ENCODE measurements at regions not wholly inside any gene's neighbourhood (a gene's known extent, or its start where the extent isn't known, plus 50 kb on each side); places are given as distances from the start of the nearest gene placed in this dataset.
"Not testable (repeated sequence)": the region's sequence is repeated elsewhere in the genome, so short reads cannot be mapped to it uniquely, and the experiment has no call there.

DNA sequence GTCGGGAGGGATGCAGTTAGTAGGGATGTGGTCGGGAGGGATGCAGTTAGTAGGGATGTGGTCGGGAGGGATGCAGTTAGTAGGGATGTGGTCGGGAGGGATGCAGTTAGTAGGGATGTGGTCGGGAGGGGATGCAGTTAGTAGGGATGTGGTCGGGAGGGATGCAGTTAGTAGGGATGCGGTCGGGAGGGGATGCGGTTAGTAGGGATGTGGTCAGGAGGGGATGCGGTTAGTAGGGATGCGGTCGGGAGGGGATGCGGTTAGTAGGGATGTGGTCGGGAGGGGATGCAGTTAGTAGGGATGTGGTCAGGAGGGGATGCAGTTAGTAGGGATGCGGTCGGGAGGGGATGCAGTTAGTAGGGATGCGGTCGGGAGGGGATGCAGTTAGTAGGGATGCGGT lies 96.2 kb downstream of the BDH1 start:
- H3K9me3 ChIP-seq (ENCODE audit: control insufficient read depth in 2 of 2, insufficient read depth in 1 of 2, low read depth in 1 of 2, low read length in 1 of 2); H3K36me3 ChIP-seq (ENCODE audit: control insufficient read depth in 2 of 2, insufficient read depth in 2 of 2, low read length in 1 of 2); H3K27ac ChIP-seq (ENCODE audit: low read depth in 2 of 2, low read length in 1 of 2); H3K4me3 ChIP-seq (ENCODE audit: low read depth in 1 of 2, low read length in 2 of 2); H3K27me3 ChIP-seq (ENCODE audit: control insufficient read depth in 1 of 2, insufficient read depth in 2 of 2, low read length in 2 of 2); H3K4me1 ChIP-seq (ENCODE audit: control insufficient read depth in 2 of 2, insufficient read depth in 2 of 2, low read length in 1 of 2): not testable (repeated sequence)
- 67 to 77% methylated on average over 19 of the region's 19 CpGs for WGBS, 2 donors

DNA sequence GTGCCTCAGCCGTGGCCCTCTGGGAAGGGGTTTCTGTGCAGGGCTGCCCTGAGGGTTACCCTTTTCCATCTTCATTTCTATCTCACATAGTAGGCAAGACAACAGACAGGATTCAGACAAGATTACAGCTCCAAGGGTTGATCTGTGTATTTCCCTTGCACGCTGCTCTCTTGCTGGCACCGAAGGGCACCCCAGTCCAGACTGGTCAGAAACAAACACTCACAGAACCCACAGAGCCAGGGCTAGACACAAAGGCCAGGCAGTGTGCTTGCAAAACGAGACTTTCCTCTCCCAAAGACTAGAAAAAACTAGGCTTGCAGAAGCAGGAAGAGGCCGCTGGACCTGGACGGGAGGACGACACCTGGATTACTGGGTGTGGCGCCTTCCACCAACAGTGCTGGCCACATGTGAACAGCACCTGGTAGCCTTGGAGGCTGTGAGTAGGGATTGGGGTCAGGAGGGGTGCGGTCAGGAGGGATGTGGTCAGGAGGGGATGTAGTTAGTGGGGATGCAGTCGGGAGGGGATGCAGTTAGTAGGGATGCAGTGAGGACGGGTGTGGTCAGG lies 96.8 kb downstream of the BDH1 start:
- Histone ChIP-seq H3K36me3 (ENCODE audit: control insufficient read depth in 2 of 2, insufficient read depth in 2 of 2, low read length in 1 of 2) (no peaks in the 10 kb centered on the region), H3K4me1 (ENCODE audit: control insufficient read depth in 2 of 2, insufficient read depth in 2 of 2, low read length in 1 of 2) (peaks cover 0 to 7% of the 10 kb centered on the region in 2 donors), H3K27ac (ENCODE audit: low read depth in 2 of 2, low read length in 1 of 2) (peak overlapping the region; percentile 53 to 66), H3K9me3 (ENCODE audit: control insufficient read depth in 2 of 2, insufficient read depth in 1 of 2, low read depth in 1 of 2, low read length in 1 of 2) (no peaks in the 10 kb centered on the region), H3K4me3 (ENCODE audit: low read depth in 1 of 2, low read length in 2 of 2) (no peak overlapping the region), H3K27me3 (ENCODE audit: control insufficient read depth in 1 of 2, insufficient read depth in 2 of 2, low read length in 2 of 2) (no peaks in the 10 kb centered on the region)
- WGBS, 2 donors: 74 to 76% methylated on average over 10 to 11 of the region's 11 CpGs

DNA sequence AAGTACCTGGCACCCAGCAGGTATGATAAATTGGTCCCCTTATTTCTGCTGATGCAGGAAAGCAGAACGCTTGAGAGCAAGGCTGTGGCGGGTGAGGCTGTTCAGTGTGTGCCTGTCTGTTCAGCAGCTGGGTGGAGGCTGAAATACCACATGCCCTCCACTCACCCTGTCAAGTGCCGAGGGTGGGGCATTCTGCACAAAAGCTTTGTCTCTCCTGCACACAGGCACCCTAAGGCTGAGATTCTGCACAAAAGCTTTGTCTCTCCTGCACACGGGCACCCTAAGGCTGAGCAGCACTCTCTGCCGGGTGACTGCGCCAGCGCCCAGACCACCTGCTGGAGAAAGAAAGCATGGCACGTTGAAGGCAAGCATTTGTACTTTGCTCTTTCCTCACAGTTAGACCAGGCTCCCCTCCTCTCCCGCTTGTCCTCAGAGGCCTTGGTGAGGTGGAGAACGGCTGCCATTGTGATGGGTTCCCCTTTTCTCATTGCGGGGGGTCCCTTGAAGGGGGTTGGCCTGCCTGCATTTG lies 97.5 kb downstream of the BDH1 start:
- 38 to 48% methylated on average over 11 of the region's 11 CpGs for WGBS, 2 donors
- Histone ChIP-seq H3K27me3 (ENCODE audit: control insufficient read depth in 1 of 2, insufficient read depth in 2 of 2, low read length in 2 of 2) (no peaks in the 10 kb centered on the region), H3K4me3 (ENCODE audit: low read depth in 1 of 2, low read length in 2 of 2) (no peak overlapping the region), H3K36me3 (ENCODE audit: control insufficient read depth in 2 of 2, insufficient read depth in 2 of 2, low read length in 1 of 2) (no peaks in the 10 kb centered on the region), H3K27ac (ENCODE audit: low read depth in 2 of 2, low read length in 1 of 2) (peak overlapping the region; percentile 53 to 66), H3K9me3 (ENCODE audit: control insufficient read depth in 2 of 2, insufficient read depth in 1 of 2, low read depth in 1 of 2, low read length in 1 of 2) (no peaks in the 10 kb centered on the region), H3K4me1 (ENCODE audit: control insufficient read depth in 2 of 2, insufficient read depth in 2 of 2, low read length in 1 of 2) (peaks cover 0 to 7% of the 10 kb centered on the region in 2 donors)

DNA sequence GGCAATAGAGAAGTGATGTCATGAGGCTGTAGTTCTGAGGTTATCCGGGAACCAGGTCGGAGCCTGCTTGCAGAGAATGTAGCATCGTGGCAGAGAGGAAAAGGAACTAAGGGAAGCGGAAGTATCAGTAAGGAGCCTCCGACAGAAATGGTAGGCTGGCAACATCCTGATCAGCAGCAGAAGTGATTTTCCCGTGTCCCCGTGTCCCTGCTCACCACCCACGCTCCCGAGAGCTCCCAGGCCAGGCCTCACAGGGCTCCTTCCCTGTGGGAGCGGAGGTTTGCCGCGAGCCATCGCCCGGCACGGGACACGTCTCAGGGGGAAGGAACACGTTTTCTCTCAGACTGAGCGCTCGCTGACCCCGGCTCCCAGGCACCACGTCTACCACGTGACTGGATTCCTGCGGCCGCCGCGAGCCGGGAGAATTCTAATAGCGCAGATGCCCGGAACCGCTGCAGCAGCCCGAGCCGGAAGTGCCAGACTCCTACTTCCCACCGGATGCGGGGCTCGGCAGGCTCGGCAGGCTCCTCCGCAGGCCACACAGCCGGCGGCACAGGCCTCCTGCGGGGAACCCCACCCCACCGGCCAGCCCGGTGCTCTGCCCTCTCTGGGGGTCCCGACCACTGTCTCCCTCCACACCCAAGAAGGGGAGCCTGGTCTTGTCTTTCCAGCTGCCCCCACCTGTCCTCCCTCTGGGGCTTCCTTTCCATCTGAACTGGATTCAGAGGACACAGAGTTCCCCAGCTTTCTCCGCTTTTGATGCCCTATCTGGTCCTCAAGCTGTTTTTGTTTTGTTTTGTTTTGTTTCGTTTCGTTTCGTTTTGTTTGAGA lies 99.3 kb downstream of the BDH1 start:
- 7 to 11% methylated on average over 39 to 47 of the region's 47 CpGs for WGBS, 2 donors
- H3K9me3 ChIP-seq (ENCODE audit: control insufficient read depth in 2 of 2, insufficient read depth in 1 of 2, low read depth in 1 of 2, low read length in 1 of 2): no peaks in the 10 kb centered on the region
- H3K4me1 ChIP-seq (ENCODE audit: control insufficient read depth in 2 of 2, insufficient read depth in 2 of 2, low read length in 1 of 2): peaks cover 0 to 7% of the 10 kb centered on the region in 2 donors
- peak overlapping the region; percentile 46 to 54 for H3K4me3 ChIP-seq (ENCODE audit: low read depth in 1 of 2, low read length in 2 of 2)
- peak overlapping the region; percentile 57 to 78 for H3K27ac ChIP-seq (ENCODE audit: low read depth in 2 of 2, low read length in 1 of 2)
- H3K36me3 ChIP-seq (ENCODE audit: control insufficient read depth in 2 of 2, insufficient read depth in 2 of 2, low read length in 1 of 2): no peaks in the 10 kb centered on the region
- no peaks in the 10 kb centered on the region for H3K27me3 ChIP-seq (ENCODE audit: control insufficient read depth in 1 of 2, insufficient read depth in 2 of 2, low read length in 2 of 2)

DNA sequence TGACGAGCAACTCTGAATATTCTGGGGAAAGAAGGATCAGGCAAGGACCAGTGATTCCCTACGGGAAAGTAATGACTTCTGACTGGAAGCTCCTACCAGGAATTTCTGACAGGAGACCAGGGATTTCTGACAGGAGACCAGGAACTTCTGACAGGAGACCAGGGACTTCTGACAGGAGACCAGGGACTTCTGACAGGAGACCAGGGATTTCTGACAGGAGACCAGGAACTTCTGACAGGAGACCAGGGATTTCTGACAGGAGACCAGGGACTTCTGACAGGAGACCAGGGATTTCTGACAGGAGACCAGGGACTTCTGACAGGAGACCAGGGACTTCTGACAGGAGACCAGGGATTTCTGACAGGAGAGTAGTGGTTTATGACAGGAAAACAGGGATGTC lies 100.9 kb downstream of the BDH1 start:
- H3K4me1 ChIP-seq (ENCODE audit: control insufficient read depth in 2 of 2, insufficient read depth in 2 of 2, low read length in 1 of 2); H3K4me3 ChIP-seq (ENCODE audit: low read depth in 1 of 2, low read length in 2 of 2); H3K9me3 ChIP-seq (ENCODE audit: control insufficient read depth in 2 of 2, insufficient read depth in 1 of 2, low read depth in 1 of 2, low read length in 1 of 2); H3K27me3 ChIP-seq (ENCODE audit: control insufficient read depth in 1 of 2, insufficient read depth in 2 of 2, low read length in 2 of 2); H3K27ac ChIP-seq (ENCODE audit: low read depth in 2 of 2, low read length in 1 of 2); H3K36me3 ChIP-seq (ENCODE audit: control insufficient read depth in 2 of 2, insufficient read depth in 2 of 2, low read length in 1 of 2): not testable (repeated sequence)
- 70 to 86% methylated on average over 2 of the region's 2 CpGs for WGBS, 2 donors

DNA sequence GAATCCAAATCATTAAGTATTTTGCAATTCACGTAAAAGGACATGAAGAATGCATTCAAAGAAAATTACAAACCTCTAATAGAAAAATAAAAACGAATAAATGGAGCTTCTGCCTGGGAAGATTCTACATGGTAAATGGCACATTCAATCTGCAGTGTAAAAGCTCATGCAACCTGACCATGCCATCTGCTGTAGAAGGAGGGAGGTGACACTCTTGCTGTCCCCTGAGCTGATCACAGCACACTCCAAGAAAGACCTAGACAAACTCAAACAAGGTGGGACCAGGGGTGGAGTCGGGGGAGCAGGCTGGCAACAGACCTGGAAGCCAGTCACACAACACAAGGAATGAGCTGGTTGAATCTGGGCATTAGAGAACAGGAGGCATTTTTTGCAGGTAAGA lies 101.8 kb downstream of the BDH1 start:
- WGBS, 2 donors: 46 to 58% methylated on average over 3 of the region's 3 CpGs
- no peaks in the 10 kb centered on the region for H3K9me3 ChIP-seq (ENCODE audit: control insufficient read depth in 2 of 2, insufficient read depth in 1 of 2, low read depth in 1 of 2, low read length in 1 of 2)
- no peak overlapping the region for H3K4me3 ChIP-seq (ENCODE audit: low read depth in 1 of 2, low read length in 2 of 2)
- H3K36me3 ChIP-seq (ENCODE audit: control insufficient read depth in 2 of 2, insufficient read depth in 2 of 2, low read length in 1 of 2): no peaks in the 10 kb centered on the region
- H3K4me1 ChIP-seq (ENCODE audit: control insufficient read depth in 2 of 2, insufficient read depth in 2 of 2, low read length in 1 of 2): peaks cover 0 to 7% of the 10 kb centered on the region in 2 donors
- no peak overlapping the region for H3K27ac ChIP-seq (ENCODE audit: low read depth in 2 of 2, low read length in 1 of 2)
- no peaks in the 10 kb centered on the region for H3K27me3 ChIP-seq (ENCODE audit: control insufficient read depth in 1 of 2, insufficient read depth in 2 of 2, low read length in 2 of 2)

DNA sequence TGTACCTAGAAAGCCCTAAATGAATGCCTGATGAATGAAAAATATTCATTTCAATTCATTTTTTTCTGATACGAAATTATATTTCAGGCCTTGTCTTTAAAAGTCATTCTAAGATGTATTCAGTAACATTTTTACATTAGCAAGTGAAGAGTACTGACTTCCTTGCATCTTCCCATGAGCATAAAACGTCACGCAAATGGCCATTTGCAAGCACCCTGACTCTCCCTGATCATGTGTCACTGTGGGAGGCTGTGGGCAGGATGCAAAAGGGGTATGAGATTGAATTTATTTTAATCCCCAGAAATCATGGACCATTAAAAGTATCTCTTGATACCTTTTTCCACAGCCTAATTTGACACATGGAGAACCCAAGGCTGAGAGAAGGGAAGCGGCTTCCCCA lies 105.0 kb downstream of the BDH1 start:
- H3K27me3 ChIP-seq (ENCODE audit: control insufficient read depth in 1 of 2, insufficient read depth in 2 of 2, low read length in 2 of 2): no peaks in the 10 kb centered on the region
- no peak overlapping the region for H3K27ac ChIP-seq (ENCODE audit: low read depth in 2 of 2, low read length in 1 of 2)
- H3K9me3 ChIP-seq (ENCODE audit: control insufficient read depth in 2 of 2, insufficient read depth in 1 of 2, low read depth in 1 of 2, low read length in 1 of 2): no peaks in the 10 kb centered on the region
- 86 to 87% methylated on average over 4 of the region's 4 CpGs for WGBS, 2 donors
- H3K36me3 ChIP-seq (ENCODE audit: control insufficient read depth in 2 of 2, insufficient read depth in 2 of 2, low read length in 1 of 2): no peaks in the 10 kb centered on the region
- H3K4me3 ChIP-seq (ENCODE audit: low read depth in 1 of 2, low read length in 2 of 2): no peak overlapping the region
- H3K4me1 ChIP-seq (ENCODE audit: control insufficient read depth in 2 of 2, insufficient read depth in 2 of 2, low read length in 1 of 2): no peaks in the 10 kb centered on the region

DNA sequence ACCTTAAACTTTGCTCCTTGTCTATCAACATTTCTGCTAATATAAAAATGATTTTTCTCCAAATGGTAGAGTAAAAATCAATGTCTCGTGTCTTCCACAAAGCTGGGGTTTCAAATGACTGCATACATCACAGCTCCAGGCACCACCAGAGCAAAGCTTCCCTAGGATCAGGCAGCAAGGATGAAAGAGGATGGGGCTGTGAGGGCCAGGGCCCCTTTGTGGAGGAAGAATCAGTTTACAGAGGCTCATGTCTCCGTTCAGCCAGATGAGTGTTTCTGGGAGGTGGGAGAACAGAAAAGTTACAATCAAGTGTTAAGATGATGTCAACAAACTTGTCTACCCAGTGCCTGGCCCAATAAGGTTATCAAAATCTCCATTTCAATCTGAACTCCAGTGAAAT lies 105.5 kb downstream of the BDH1 start:
- 80 to 88% methylated on average over 2 of the region's 2 CpGs for WGBS, 2 donors
- H3K27ac ChIP-seq (ENCODE audit: low read depth in 2 of 2, low read length in 1 of 2): no peak overlapping the region
- no peaks in the 10 kb centered on the region for H3K4me1 ChIP-seq (ENCODE audit: control insufficient read depth in 2 of 2, insufficient read depth in 2 of 2, low read length in 1 of 2)
- H3K9me3 ChIP-seq (ENCODE audit: control insufficient read depth in 2 of 2, insufficient read depth in 1 of 2, low read depth in 1 of 2, low read length in 1 of 2): no peaks in the 10 kb centered on the region
- H3K36me3 ChIP-seq (ENCODE audit: control insufficient read depth in 2 of 2, insufficient read depth in 2 of 2, low read length in 1 of 2): no peaks in the 10 kb centered on the region
- H3K4me3 ChIP-seq (ENCODE audit: low read depth in 1 of 2, low read length in 2 of 2): no peak overlapping the region
- H3K27me3 ChIP-seq (ENCODE audit: control insufficient read depth in 1 of 2, insufficient read depth in 2 of 2, low read length in 2 of 2): no peaks in the 10 kb centered on the region

DNA sequence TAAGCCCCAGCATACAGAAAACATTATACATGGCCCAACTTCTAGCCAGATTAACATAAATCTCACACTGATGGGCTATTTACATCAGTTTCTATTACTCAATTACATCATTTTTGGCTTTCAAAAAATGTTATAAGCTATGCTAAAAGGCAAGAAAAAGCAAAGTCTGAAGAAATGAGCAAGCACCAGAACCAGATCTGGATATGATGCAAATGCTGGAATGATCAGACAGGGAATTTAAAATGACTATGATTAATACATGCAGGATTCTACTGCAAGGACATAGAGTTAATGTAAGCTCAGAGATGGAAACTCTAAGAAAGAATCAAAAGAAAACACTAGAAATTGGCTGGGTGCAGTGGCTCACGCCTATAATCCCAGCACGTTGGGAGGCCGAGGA lies 106.6 kb downstream of the BDH1 start:
- H3K4me3 ChIP-seq (ENCODE audit: low read depth in 1 of 2, low read length in 2 of 2); H3K36me3 ChIP-seq (ENCODE audit: control insufficient read depth in 2 of 2, insufficient read depth in 2 of 2, low read length in 1 of 2); H3K27ac ChIP-seq (ENCODE audit: low read depth in 2 of 2, low read length in 1 of 2); H3K9me3 ChIP-seq (ENCODE audit: control insufficient read depth in 2 of 2, insufficient read depth in 1 of 2, low read depth in 1 of 2, low read length in 1 of 2); H3K4me1 ChIP-seq (ENCODE audit: control insufficient read depth in 2 of 2, insufficient read depth in 2 of 2, low read length in 1 of 2); H3K27me3 ChIP-seq (ENCODE audit: control insufficient read depth in 1 of 2, insufficient read depth in 2 of 2, low read length in 2 of 2): not testable (repeated sequence)
- WGBS, 2 donors: 90 to 94% methylated on average over 3 of the region's 3 CpGs

DNA sequence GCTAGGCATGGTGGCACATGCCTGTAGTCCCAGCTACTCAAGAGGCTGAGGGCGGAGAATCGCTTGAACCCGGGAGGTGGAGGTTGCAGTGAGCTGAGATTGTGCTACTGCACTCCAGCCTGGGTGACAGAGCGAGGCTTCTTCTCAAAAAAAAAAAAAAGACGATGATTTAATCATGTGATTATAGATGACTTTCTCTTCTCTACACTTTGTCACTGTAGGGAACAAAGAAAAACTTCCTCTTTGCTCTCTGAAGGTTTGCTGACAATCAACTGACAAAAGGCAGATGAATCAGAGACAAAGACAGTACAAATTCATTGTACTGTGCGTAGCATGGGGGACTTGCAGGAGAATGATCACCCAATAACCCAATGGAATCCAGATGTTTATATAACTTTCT lies 108.0 kb downstream of the BDH1 start:
- H3K9me3 ChIP-seq (ENCODE audit: control insufficient read depth in 2 of 2, insufficient read depth in 1 of 2, low read depth in 1 of 2, low read length in 1 of 2); H3K4me3 ChIP-seq (ENCODE audit: low read depth in 1 of 2, low read length in 2 of 2); H3K27me3 ChIP-seq (ENCODE audit: control insufficient read depth in 1 of 2, insufficient read depth in 2 of 2, low read length in 2 of 2); H3K27ac ChIP-seq (ENCODE audit: low read depth in 2 of 2, low read length in 1 of 2); H3K36me3 ChIP-seq (ENCODE audit: control insufficient read depth in 2 of 2, insufficient read depth in 2 of 2, low read length in 1 of 2); H3K4me1 ChIP-seq (ENCODE audit: control insufficient read depth in 2 of 2, insufficient read depth in 2 of 2, low read length in 1 of 2): not testable (repeated sequence)
- WGBS, 2 donors: 83 to 84% methylated on average over 6 of the region's 6 CpGs

Measured in esophagus (tissue), 2 donors.